Hepatocyte (in vitro differentiated cells): ENCODE measurements at regions not wholly inside any gene's neighbourhood (a gene's known extent, or its start where the extent isn't known, plus 50 kb on each side); places are given as distances from the start of the nearest gene placed in this dataset.

ENCODE experiments used
- CTCF ChIP-seq: fragments of 200-600 bp; sonication (generic); IDR thresholded peaks from 2 replicates; pipeline ENCODE4 v1.5.1; 2016; ENCODE audit warnings: antibody characterized with exemption, mild to moderate bottlenecking; ENCODE audit not compliant: poor library complexity
- EZH2 ChIP-seq: fragments of 200-600 bp; sonication (generic); IDR thresholded peaks from 2 replicates; pipeline ENCODE4 v1.6.1; 2016; ENCODE audit warnings: antibody characterized with exemption, mild to moderate bottlenecking, borderline replicate concordance

GRCh38 chr1:94683886-94684285 lies 136.3 kb upstream of the SLC44A3 start:
- no peak for TF ChIP-seq CTCF
- TF ChIP-seq EZH2, result no peak
